HuH-7 (cell line): ENCODE measurements at regions not wholly inside any gene's neighbourhood (a gene's known extent, or its start where the extent isn't known, plus 50 kb on each side); places are given as distances from the start of the nearest gene placed in this dataset.
"Not testable (repeated sequence)": the region's sequence is repeated elsewhere in the genome, so short reads cannot be mapped to it uniquely, and the experiment has no call there.

Experiments
- DNase-seq: peaks from one replicate; pipeline ENCODE4 v3.0.0; 2011; ENCODE audit warnings: low spot score

- no peak for DNase-seq
Measured at GRCh38 chr5:163569284-163569683, 63.9 kb downstream of the MAT2B start.

- DNase-seq = no peak
Measured at GRCh38 chr5:163571744-163572143, 66.3 kb downstream of the MAT2B start.

- DNase-seq = no peak
Measured at GRCh38 chr5:163574472-163575440, 69.3 kb downstream of the MAT2B start.

GRCh38 chr5:163578652-163579051 lies 73.2 kb downstream of the MAT2B start:
- DNase-seq = peak; percentile 6

- no peak for DNase-seq
Measured at GRCh38 chr5:163579729-163580128, 74.3 kb downstream of the MAT2B start.

- peak; percentile 22 for DNase-seq
Measured at GRCh38 chr5:163580516-163580915, 75.1 kb downstream of the MAT2B start.

GRCh38 chr5:163583491-163584153 lies 78.2 kb downstream of the MAT2B start:
- not testable (repeated sequence) for DNase-seq

GRCh38 chr5:163585206-163585605 lies 79.8 kb downstream of the MAT2B start:
- DNase-seq = no peak

GRCh38 chr5:163586531-163586956 lies 81.1 kb downstream of the MAT2B start:
- no peak for DNase-seq

- DNase-seq = no peak
Measured at GRCh38 chr5:163594951-163595350, 89.5 kb downstream of the MAT2B start.

- no peak for DNase-seq
Measured at GRCh38 chr5:163595932-163596607, 90.7 kb downstream of the MAT2B start.

GRCh38 chr5:163596608-163597315 lies 91.3 kb downstream of the MAT2B start:
- no peak for DNase-seq

GRCh38 chr5:163604013-163604412 lies 98.6 kb downstream of the MAT2B start:
- no peak for DNase-seq

GRCh38 chr5:163607256-163607655 lies 101.8 kb downstream of the MAT2B start:
- DNase-seq = no peak

- DNase-seq = no peak
Measured at GRCh38 chr5:163608621-163609020, 103.2 kb downstream of the MAT2B start.

GRCh38 chr5:163609910-163610309 lies 104.5 kb downstream of the MAT2B start:
- no peak for DNase-seq

GRCh38 chr5:163612358-163613149 lies 107.1 kb downstream of the MAT2B start:
- DNase-seq = no peak

GRCh38 chr5:163613150-163613442 lies 107.7 kb downstream of the MAT2B start:
- no peak for DNase-seq

GRCh38 chr5:163614787-163615186 lies 109.4 kb downstream of the MAT2B start:
- no peak for DNase-seq

- no peak for DNase-seq
Measured at GRCh38 chr5:163619273-163619934, 114.0 kb downstream of the MAT2B start.

- no peak for DNase-seq
Measured at GRCh38 chr5:163619951-163620350, 114.5 kb downstream of the MAT2B start.
